Stimulated activated CD4-positive, alpha-beta T cell treated with anti-CD3 and anti-CD28 coated beads, Interleukin-1b, Interleukin-23, amount 100 ng/mL, for 48 hours (primary cell): ENCODE measurements at regions not wholly inside any gene's neighbourhood (a gene's known extent, or its start where the extent isn't known, plus 50 kb on each side); places are given as distances from the start of the nearest gene placed in this dataset.

ENCODE experiments used
- DNase-seq: peaks from one replicate; pipeline ENCODE4 v3.0.0-alpha.2; 2020

DNA sequence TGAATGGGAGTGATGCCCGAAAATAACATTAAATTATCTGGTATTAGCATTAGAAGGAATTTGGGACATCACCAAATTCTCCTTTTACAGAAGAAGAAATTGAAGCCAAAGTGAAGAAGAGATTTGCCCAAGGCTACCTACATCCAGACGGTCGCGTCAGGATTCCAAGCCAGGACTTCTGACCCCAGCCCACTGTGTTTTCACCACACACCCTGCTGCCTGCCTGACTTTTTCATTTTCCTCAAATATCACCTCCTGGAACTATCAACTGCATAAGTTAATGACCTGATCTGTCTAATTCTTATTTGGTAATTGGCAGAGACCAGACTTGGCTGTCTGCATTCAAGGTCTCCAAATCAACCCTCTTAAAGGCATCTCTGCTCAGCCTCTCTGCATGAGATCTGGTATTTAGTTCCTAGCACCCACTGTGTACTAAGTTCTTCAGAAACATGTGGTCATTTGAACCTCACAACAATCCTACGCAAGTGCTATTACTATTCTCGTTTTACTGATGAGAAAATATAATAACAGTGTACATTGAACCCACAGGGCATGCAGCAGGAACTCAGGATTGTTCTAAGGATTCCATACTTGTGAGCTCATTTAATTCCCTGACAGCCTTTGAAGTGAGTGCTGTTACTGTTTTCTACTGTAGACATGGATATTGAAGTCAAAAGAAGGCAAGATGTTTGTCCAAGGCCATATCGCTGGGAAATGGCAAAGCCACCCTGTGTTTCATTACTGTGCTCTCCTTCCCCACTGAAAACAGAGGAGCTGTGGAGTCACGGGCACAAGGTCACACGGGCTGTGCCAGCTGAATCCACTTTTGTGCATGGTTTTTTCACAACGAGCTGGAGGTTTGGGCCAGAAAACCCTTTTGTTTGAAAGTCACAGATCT lies 195.2 kb upstream of the C1QTNF7 start:
- DNase-seq, result no peak

DNA sequence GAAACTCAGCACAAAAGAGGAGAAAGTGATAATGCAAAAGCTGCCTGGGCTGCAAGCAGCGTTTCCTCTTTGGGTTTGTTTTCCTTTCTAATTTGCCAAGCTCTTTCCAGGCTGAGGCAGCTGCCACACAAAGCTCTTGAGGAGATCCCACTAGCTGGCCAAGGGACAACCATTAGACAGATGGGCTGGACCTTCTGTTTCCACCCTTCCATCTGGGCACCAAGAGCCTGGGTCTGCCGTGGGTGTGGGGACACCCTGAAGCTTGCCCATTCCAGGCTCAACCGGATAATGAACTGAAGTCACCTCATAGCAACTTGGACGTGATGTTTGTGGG lies 194.6 kb upstream of the C1QTNF7 start:
- DNase-seq, result peak; percentile 3

DNA sequence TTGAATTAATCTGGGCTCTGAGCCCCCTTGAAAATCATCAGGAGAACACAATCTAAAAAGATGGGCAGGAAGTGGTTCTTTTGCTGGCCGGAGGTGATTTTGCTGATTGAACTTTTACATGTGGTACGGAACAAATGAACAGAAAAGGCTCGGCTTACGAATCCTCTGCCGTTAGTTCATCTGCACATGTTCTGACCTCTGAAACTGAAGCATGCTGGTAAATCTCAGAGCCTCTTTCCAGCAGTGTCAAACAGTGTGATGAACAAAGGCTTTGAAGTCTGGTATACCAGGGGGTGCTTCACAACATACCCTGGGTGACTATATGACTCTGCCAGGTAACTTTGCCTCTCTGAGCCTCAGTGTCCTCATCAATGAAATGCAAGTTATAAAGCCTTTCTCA lies 194.2 kb upstream of the C1QTNF7 start:
- peak; percentile 29 for DNase-seq

DNA sequence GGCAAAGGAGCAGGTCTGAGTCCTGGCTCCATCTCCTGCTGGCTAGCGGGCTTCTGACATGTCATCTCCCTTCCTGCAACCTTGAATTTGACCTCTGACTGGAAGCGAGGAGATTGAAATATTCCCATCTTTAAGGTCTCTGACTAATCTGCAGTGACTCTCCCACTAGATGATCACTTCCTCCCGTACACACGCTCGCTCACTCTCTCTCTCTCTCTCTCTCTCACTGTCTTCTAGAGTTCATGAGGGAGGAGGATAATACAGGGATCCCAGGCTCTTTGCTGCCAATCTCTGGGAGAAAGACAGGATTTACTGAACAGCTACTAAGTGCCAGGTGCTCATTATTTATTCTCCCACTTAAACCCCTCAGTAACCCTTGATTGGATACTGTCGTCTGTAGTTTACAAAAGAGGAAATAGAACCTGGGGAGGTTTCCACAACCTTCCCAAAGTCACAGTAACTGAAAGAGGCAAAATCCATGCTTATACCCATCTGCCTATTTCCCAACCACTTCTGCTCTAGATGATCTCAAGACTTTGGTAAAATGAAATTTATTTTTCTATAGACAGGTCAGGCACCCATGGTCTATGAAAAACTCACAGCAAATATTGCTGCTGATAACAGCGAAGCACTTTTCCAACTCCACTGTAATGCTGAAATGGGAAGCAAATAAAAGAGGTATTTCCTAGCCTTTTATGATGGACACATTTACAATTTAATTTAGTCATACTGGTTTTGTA lies 193.5 kb upstream of the C1QTNF7 start:
- no peak for DNase-seq

DNA sequence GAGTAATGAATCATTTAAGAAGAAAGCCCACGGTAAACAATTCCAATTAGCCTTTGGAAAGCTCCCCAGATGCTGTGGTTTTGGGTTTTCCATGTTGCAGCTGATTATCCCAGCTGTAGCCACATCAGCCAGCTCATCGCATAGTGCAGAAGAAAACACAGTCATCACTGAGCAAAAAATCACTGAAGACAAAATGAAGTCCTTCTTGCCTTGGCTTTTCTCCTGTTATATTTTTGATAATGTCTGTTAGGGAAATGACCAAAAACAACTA lies 193.0 kb upstream of the C1QTNF7 start:
- DNase-seq, result no peak

DNA sequence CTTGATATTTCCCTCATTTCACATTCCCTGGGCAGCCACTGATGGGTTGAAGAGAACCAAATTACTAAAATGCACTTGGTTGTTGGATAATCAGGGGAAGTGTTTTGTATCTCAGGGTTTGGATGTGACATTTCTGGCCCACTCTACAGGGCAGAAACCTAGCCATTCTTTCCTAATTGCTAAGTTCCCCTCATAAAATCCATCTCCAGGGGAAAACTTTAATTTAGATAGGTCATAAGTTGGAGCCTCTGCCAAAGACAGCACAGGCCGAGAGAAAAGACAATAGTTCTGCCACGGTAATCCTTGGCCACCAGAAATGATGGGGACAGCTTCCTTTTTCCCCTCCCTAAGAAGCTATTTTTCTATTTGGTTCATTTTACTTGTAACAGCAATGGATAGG lies 192.7 kb upstream of the C1QTNF7 start:
- no peak for DNase-seq

DNA sequence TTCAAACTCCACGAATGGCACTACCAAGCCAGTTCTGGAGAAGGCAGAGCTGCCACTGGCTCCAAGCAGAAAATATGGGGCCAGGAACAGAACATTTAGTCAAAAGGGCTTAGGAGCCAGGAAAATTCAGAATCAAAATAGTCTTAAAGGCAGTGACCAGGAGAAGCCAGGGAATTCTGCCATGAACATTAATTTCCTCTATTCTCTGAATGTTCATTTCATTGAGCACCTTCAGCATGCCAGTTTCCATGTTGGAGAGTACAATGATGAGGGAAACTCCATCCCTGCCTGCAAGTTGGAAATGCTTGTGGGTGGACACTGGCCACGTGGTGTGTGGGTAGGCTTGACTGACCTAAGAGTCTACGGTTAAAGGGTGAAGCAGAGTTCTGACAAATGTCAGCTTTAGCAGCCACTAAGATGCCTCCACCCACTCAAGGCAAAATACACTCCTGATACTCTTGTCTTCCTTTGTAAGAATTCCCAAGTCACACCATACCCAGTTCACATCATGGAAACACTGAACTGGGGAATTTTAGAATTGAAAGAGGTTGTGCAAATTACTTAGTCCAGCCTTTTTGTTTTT lies 190.1 kb upstream of the C1QTNF7 start:
- DNase-seq, result no peak

DNA sequence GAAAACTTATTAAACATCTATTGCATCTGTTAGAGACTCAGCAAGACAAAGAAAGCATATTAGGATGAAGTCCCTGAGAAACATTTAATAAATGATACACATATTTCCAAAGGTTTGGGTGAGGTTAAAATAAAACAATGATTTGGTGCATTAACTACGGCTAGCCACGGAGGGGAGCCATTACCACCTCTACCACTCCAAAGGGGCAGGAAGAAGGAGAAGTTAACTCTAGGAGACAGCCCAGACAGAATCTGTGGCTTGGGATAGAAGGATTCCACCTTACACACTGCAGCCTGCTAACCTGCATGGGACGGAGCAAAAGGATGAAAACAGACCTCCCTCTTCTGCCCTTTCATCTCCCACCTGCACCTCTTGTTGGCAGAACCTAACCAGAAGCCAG lies 189.1 kb upstream of the C1QTNF7 start:
- peak; percentile 25 for DNase-seq

DNA sequence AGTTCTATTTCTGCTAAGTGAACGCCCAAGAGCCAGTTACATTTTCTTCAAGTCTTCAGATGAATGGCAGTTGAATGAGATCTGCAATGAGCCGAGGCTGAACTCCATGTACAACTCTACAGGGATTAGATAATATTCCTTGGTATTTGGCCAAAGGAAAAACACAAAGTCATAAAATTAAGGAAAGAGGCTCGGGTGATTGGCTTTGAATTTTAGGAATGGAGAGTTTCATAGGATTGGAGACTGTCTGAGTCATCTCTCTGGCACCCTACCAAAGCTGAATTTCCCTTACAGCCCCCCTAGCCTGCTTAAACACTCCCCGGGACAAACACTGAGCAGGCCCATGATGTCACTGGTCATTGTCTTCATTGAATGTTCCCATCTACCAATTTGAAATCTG lies 188.0 kb upstream of the C1QTNF7 start:
- DNase-seq, result no peak

DNA sequence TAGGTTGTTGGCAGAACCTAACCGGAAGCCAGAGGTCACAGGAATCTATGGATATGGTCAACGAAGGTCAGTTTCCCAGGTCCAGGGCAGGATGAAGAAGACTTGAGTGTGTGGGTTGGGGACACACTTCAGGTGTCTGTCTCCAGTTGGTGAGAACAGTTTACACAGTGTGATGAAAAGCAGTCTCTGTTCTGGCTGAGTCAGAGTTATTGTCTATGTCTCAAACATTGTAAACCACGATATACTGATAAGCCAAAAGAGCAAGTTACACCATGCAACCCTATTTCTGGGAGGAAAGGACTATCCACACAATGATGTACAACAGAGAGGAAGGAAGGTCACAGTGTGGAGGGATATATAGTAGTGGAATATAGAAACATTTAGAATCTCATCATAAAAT lies 187.1 kb upstream of the C1QTNF7 start:
- DNase-seq, result no peak

DNA sequence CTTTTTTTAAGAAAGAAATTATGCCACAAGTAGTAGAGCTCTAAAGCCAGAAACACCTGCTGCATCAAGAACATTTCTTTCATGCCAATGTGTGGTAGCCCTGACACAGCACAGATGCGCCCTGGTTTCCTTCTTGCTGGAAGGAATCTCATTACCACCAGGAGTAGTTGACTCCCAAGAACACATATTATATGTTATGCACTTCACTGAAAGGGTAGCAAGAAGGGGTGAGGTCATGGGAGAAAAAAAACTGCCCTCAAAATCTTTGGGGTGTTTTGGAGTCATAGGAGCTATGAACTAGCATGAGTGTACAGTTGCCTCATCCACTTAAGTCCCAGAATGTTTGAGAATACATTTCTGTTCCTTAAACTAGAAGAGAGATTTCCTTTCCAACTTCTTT lies 185.8 kb upstream of the C1QTNF7 start:
- no peak for DNase-seq

DNA sequence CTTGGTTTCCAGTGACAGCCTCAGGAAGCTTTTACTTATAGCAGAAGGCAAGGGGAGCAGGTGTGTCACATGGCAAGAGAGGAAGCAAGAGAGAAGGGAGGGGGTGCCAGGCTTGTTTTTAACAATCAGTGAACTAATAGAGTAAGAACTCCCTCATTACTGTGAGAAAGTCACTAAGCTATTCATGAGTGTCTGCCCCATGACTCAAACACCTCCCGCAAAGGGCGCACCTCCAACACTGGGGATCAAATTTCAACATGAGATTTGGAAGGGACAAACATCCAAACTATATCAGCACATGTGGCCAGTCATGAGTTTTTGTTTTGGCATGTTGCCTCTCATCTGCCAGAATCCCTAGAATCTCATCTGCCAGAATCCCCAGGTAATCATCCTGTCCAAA lies 183.5 kb upstream of the C1QTNF7 start:
- DNase-seq, result no peak

DNA sequence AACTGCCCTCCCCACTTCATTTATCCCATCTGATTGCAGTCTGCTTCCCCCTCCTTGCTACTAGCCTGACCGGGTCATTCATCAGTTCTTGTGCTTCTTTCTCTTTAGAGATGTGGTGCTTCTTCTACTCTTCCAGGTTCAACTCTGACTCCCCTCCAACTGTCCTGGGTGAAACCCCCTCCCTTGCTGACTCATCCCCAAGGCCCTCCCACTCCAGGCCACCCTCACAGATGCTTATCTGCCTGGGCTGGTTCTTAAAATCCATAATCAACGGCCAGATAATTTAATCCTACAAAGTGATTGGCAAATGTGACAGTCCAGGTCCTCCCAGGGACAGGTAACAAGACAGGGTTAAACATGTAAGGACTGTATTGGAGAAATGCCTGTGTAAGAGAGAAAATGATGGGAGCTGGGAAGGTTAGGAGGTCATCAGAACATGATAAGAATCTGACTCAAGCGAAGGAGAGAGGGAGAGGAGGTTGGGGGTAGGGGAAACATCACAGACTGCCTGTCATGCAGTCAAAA lies 182.8 kb upstream of the C1QTNF7 start:
- no peak for DNase-seq

DNA sequence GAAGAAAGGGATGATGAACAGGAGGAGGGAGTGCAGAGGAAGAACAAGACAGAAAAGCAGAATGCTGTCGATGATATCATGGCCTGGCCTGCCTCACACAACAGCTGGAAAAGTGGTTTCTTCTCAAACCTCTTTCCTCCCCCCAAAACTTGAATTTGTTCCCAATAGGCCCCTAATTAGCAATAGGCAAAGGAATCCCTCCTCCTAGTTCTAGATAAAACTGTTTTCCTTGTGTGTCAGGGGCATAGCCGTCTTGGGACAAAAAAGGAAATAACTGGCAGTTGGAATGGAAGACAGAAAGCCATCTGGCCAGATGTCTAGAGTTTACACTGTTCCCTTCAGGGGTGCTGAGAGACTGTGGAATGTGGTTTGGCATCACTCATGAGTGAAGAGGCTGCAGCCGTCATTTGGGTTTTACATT lies 177.8 kb upstream of the C1QTNF7 start:
- DNase-seq, result no peak

DNA sequence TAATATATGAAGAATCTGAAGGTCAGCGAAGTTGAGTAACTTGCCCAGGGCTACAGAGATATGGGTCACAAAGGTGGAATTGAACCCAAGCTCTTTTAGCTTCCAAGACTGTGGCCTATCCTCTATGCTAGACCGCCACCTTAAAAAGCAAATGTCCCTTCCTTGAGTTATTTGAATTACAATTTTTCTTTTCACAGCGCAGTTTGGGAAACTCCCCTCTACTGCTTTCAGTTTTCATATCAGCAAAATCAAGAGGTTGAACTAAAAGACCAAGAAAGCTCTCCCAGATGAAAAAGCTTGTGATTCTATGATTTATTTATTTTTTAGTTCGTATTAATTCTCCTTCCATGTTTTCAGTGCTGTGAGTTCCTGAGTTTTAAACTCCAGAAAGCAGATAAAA lies 174.5 kb upstream of the C1QTNF7 start:
- no peak for DNase-seq

DNA sequence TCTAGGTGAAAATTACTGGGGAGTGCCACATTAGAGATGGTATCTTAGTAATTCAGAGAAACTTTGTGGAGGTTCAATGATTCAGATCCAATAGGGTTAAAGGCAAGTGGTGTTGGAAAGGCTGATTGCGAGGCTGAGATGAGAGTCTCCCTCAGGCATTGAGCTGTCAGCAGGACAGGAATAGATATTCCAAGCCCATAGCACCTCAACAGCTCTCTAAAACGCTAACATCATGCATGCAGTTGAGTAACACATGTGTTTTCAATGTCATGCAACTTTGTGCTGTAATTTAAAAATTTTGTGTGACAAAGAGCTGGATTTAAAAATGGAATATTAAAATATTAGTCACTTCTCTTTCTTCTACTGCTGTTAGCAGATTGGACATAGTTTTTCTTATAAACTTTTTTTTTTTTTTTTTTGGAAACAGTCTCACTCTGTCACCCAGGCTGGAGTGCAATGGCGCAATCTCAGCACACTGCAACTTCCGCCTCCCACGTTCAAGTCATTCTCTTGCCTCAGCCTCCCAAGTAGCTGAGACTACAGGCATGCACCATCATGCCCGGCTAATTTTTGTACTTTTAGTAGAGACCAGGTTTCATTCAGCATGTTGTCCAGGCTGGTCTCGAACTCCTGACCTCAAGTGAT lies 173.5 kb upstream of the C1QTNF7 start:
- DNase-seq, result no peak

DNA sequence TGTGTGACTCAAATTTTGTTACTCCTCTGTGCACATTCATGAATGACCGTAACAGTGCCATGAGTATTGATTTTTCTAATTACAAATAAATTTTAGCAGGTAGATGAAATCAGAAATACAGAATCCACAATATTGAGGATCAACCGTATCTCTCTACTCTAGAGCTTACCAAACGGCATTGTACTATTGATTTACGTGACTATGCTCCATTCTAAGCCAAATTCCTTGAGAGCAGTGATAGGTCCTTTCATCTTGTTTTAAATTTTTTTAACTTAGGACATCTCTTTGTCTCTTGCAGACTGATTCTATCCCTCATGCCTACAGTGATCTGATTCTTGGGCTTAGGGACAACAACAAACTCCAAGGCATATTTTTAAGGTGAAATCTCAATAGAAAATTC lies 172.3 kb upstream of the C1QTNF7 start:
- no peak for DNase-seq

DNA sequence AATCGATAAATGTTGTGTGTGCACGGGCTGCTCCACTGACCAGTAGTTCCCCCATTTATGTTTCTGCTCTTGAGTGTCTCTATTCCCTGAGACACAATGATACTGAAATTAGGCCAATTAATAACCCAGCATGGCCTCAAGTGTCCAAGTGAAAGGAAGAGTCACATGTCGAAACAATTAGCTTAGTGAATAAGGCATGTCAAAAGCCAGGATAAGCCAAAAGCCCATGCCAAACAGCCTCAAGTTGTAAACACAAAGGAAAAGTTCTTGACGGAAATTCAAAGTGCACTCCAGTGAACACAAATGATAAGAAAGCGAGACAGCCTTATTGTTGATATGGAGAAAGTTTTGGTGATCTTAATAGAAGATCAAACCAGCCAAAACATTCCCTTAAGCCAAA lies 167.1 kb upstream of the C1QTNF7 start:
- no peak for DNase-seq

DNA sequence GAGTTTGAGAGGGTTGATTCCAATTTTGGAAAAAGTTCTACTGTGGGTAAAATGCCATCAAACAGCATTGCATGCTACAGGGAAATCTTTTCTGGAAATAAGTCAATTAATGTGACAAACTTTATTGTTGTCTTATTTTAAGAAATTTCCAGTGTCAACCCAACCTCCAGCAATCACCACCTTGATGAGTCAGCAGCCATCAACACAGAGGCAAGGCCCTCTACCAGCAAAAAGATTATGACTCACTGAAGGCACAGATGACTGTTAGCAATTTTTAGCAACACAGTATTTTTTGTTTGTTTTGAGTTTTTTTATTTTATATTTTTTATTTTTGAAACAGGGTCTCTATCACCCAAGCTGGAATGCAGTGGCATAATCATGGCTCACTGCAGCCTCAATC lies 165.4 kb upstream of the C1QTNF7 start:
- DNase-seq, result peak; percentile 38

DNA sequence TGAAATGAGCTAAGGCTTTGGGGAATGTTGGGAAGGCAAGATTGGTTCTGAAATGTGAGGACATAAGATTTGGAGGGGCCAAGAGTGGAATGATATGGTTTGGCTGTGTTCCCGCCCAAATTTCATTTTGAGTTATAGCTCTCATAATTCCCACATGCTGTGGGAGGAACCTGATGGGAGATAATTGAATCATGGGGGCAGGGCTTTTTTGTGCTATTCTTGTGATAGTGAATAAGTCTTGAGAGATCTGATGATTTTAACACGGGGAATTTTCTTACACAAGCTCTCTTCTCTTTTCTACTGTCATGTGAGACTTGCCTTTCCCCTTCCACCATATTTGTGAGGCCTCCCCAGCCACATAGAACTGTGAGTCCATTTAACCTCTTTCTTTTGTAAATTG lies 157.6 kb upstream of the C1QTNF7 start:
- DNase-seq, result no peak

DNA sequence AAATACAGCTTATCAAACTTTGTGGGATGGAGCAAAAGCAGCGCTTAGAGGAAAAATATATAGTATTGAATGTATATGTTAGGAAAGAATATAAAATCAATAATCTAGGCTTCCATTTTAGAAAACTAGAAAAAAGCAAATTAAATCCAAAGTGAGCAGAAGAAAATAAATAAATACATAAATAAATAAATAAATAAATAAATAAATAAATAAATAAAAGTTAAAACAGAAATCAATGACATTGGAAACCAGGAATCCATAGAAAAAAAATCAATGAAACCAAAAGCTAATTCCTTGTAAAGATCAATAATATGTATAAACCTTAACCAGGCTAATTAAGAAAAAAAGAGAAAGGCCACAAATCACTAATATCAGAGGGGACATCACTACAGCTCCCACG lies 141.8 kb upstream of the C1QTNF7 start:
- no peak for DNase-seq

DNA sequence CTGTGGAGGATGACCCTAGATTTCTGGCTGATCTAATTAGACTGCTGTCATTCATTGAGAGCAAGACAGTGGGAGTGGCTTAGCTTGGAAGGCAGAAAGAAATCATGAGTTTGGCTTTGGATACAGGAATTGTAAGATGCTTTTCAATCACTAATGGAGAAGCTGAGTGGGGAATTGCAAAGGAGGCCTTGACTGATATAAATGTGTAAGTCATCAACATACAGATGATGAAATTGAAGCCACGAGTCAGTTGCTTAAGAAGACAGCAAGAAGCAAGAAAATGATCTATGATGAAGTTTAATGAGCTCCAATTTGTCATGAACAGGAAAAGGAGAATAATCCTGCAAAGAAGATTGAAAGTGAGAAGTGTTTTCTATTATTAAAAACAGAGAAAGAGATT lies 136.7 kb upstream of the C1QTNF7 start:
- no peak for DNase-seq

DNA sequence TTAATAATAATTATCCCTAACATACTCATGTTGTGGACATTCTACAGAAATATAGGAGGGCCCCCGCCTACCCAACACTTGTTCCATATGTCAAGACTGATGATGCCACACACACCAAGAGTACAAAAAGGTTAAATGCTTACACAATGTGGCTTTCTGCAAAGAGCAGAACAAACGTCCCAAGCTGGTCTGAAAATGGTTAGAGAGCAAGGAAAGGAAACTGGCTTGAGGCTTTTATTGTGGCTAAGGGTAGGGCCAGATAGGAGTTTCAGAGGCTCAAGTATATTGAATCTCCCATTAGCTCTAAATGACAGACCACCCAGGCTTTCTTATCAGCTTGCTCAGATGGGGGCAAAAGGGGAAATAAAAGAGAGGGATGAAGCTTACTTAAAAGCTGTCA lies 134.1 kb upstream of the C1QTNF7 start:
- DNase-seq, result no peak

DNA sequence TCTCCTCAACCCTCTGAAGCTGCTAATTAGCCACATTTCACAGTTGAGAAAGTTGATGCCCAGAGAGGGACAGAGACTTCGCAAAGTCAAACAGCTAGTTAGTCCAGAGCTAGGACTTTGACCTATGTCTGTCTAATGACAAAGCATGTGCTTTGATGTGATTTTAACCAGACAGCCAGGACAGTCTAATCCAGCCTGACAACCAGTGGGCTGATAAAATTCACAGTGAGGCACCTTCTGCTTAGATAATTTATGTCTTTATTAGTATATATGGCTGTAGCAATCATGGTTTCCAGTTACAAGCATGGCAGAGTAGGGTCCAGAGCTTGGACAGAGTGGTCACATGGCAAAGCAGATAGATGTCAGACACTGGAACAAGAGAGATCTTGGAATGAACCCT lies 133.6 kb upstream of the C1QTNF7 start:
- DNase-seq, result no peak
